GM19468 (cell line): ENCODE measurements at regions not wholly inside any gene's neighbourhood (a gene's known extent, or its start where the extent isn't known, plus 50 kb on each side); places are given as distances from the start of the nearest gene placed in this dataset.

Source experiments
- ATAC-seq: cut with Tn5 transposase; IDR thresholded peaks from one replicate; pipeline ENCODE4 v1.9.1; 2021; ENCODE audit warnings: mild to moderate bottlenecking, moderate library complexity, moderate number of reproducible peaks; ENCODE audit not compliant: unreplicated experiment; ENCODE audit errors: extremely low read depth

GRCh38 chr3:18786650-18787323, 361.5 kb upstream of the KCNH8 start:
- no peak for ATAC-seq

- ATAC-seq: no peak
These were observed 357.1 kb upstream of the SATB1 start for GRCh38 chr3:18782191-18782590.

GRCh38 chr3:18780959-18781358, 355.8 kb upstream of the SATB1 start:
- ATAC-seq: no peak

GRCh38 chr3:18779704-18780103, 354.6 kb upstream of the SATB1 start:
- no peak for ATAC-seq

GRCh38 chr3:18778598-18778997, 353.5 kb upstream of the SATB1 start:
- no peak for ATAC-seq

- no peak for ATAC-seq
These were observed 353.0 kb upstream of the SATB1 start for GRCh38 chr3:18778094-18778493.

GRCh38 chr3:18775501-18775900, 350.4 kb upstream of the SATB1 start:
- no peak for ATAC-seq

- ATAC-seq: no peak
These were observed 349.4 kb upstream of the SATB1 start for GRCh38 chr3:18774319-18775088.

- no peak for ATAC-seq
These were observed 347.7 kb upstream of the SATB1 start for GRCh38 chr3:18772699-18773305.

- no peak for ATAC-seq
These were observed 346.8 kb upstream of the SATB1 start for GRCh38 chr3:18771931-18772330.

GRCh38 chr3:18770800-18771199, 345.7 kb upstream of the SATB1 start:
- no peak for ATAC-seq

- no peak for ATAC-seq
These were observed 342.7 kb upstream of the SATB1 start for GRCh38 chr3:18767756-18768303.

- ATAC-seq: no peak
These were observed 341.8 kb upstream of the SATB1 start for GRCh38 chr3:18766974-18767373.

GRCh38 chr3:18765662-18766061, 340.5 kb upstream of the SATB1 start:
- no peak for ATAC-seq

GRCh38 chr3:18765161-18765560, 340.0 kb upstream of the SATB1 start:
- ATAC-seq: no peak

- peak; percentile 23 for ATAC-seq
These were observed 336.4 kb upstream of the SATB1 start for GRCh38 chr3:18761530-18761929.

GRCh38 chr3:18758047-18758704, 333.0 kb upstream of the SATB1 start:
- peak; percentile 83 for ATAC-seq

- no peak for ATAC-seq
These were observed 332.3 kb upstream of the SATB1 start for GRCh38 chr3:18757476-18757875.

- ATAC-seq: no peak
These were observed 327.3 kb upstream of the SATB1 start for GRCh38 chr3:18752273-18752934.

GRCh38 chr3:18751514-18751913, 326.4 kb upstream of the SATB1 start:
- peak; percentile 70 for ATAC-seq
